Stimulated activated CD8-positive, alpha-beta memory T cell treated with anti-CD3 and anti-CD28 coated beads, Interleukin-2, amount 100 ng/mL, for 1 hour (primary cell): ENCODE measurements at regions not wholly inside any gene's neighbourhood (a gene's known extent, or its start where the extent isn't known, plus 50 kb on each side); places are given as distances from the start of the nearest gene placed in this dataset.
"Not testable (repeated sequence)": the region's sequence is repeated elsewhere in the genome, so short reads cannot be mapped to it uniquely, and the experiment has no call there.

Experiments used
- DNase-seq, 2 donors: peaks; one replicate each; pipeline ENCODE4 v3.0.0-alpha.2; 2020; ENCODE audit warnings: low read depth in 2 of 2

GRCh38 chr5:108531367-108532128 is 149.7 kb upstream of the FBXL17 start:
- no peak for DNase-seq

- no peak for DNase-seq
Observed at GRCh38 chr5:108530706-108531105, 148.8 kb upstream of the FBXL17 start.

- no peak for DNase-seq
Observed at GRCh38 chr5:108529381-108529780, 147.5 kb upstream of the FBXL17 start.

- no peak for DNase-seq
Observed at GRCh38 chr5:108528655-108529054, 146.8 kb upstream of the FBXL17 start.

GRCh38 chr5:108524564-108524963 is 142.7 kb upstream of the FBXL17 start:
- no peak for DNase-seq

GRCh38 chr5:108523360-108523759 is 141.5 kb upstream of the FBXL17 start:
- no peak for DNase-seq

- DNase-seq, result no peak
Observed at GRCh38 chr5:108521841-108522506, 140.1 kb upstream of the FBXL17 start.

- no peak for DNase-seq
Observed at GRCh38 chr5:108521011-108521700, 139.3 kb upstream of the FBXL17 start.

GRCh38 chr5:108516785-108517184 is 134.9 kb upstream of the FBXL17 start:
- DNase-seq, result no peak

GRCh38 chr5:108515517-108516105 is 133.7 kb upstream of the FBXL17 start:
- DNase-seq, result no peak

- no peak for DNase-seq
Observed at GRCh38 chr5:108508979-108509378, 127.1 kb upstream of the FBXL17 start.

- no peak for DNase-seq
Observed at GRCh38 chr5:108507631-108508030, 125.7 kb upstream of the FBXL17 start.

GRCh38 chr5:108505608-108506007 is 123.7 kb upstream of the FBXL17 start:
- no peak for DNase-seq

GRCh38 chr5:108504974-108505373 is 123.1 kb upstream of the FBXL17 start:
- no peak for DNase-seq

- no peak for DNase-seq
Observed at GRCh38 chr5:108503986-108504385, 122.1 kb upstream of the FBXL17 start.

GRCh38 chr5:108495615-108496014 is 113.7 kb upstream of the FBXL17 start:
- DNase-seq, result not testable (repeated sequence)

- DNase-seq, result no peak
Observed at GRCh38 chr5:108487951-108488350, 106.1 kb upstream of the FBXL17 start.

- no peak for DNase-seq
Observed at GRCh38 chr5:108484035-108484434, 102.1 kb upstream of the FBXL17 start.

- no peak for DNase-seq
Observed at GRCh38 chr5:108481355-108481931, 99.5 kb upstream of the FBXL17 start.

- DNase-seq, result no peak
Observed at GRCh38 chr5:108472237-108472636, 90.3 kb upstream of the FBXL17 start.

- DNase-seq, result no peak
Observed at GRCh38 chr5:108467563-108467962, 85.7 kb upstream of the FBXL17 start.
